MCF 10A (cell line): ENCODE measurements at regions not wholly inside any gene's neighbourhood (a gene's known extent, or its start where the extent isn't known, plus 50 kb on each side); places are given as distances from the start of the nearest gene placed in this dataset.

ENCODE experiments used
- BruUV-seq: library from RNA; stranded (reverse); fragments of 400-500 nt; replicated peaks from 2 replicates; lab custom pipeline; 2021; lab: Mats Ljungman, UMichigan
- CTCF ChIA-PET: fragments of 300-600 bp; sonication (Branson Sonifier 250); formaldehyde crosslinking; extraction: SDS; loops from one replicate; lab custom pipeline; 2021; ENCODE audit warnings: antibody characterized with exemption, inconsistent platforms; lab: Yijun Ruan, JAX
- POLR2A ChIA-PET: fragments of 300-600, 350-650 bp; sonication (Branson Sonifier 250); formaldehyde crosslinking; extraction: SDS; loops from one replicate; lab custom pipeline; 2020; ENCODE audit warnings: antibody characterized with exemption, inconsistent platforms; lab: Yijun Ruan, JAX
- DNase-seq: peaks from one replicate; pipeline ENCODE4 v3.0.0-alpha.2; 2018; ENCODE audit not compliant: unreplicated experiment
- H3K27ac Mint-ChIP-seq: one replicate; pipeline ENCODE4 v1.8.0; 2022; ENCODE audit warnings: mild to moderate bottlenecking, low read depth, mixed read lengths; ENCODE audit not compliant: unreplicated experiment
- H3K27me3 Mint-ChIP-seq: one replicate; pipeline ENCODE4 v1.8.0; 2022; ENCODE audit warnings: mixed read lengths; ENCODE audit not compliant: insufficient read depth, unreplicated experiment
- H3K36me3 Mint-ChIP-seq: one replicate; pipeline ENCODE4 v1.8.0; 2022; ENCODE audit warnings: mild to moderate bottlenecking, moderate library complexity, mixed read lengths; ENCODE audit not compliant: insufficient read depth, unreplicated experiment
- H3K4me1 Mint-ChIP-seq: one replicate; pipeline ENCODE4 v1.8.0; 2022; ENCODE audit warnings: mixed read lengths; ENCODE audit not compliant: insufficient read depth, unreplicated experiment
- H3K4me3 Mint-ChIP-seq: one replicate; pipeline ENCODE4 v1.8.0; 2022; ENCODE audit warnings: mild to moderate bottlenecking, moderate library complexity, mixed read lengths; ENCODE audit not compliant: unreplicated experiment
- H3K9me3 Mint-ChIP-seq: one replicate; pipeline ENCODE4 v1.8.0; 2022; ENCODE audit warnings: mixed read lengths; ENCODE audit not compliant: unreplicated experiment
- CTCF ChIP-seq: fragments of 200-600 bp; IDR thresholded peaks from one replicate; pipeline ENCODE4 v1.8.0; 2022; ENCODE audit warnings: antibody characterized with exemption, mild to moderate bottlenecking; ENCODE audit not compliant: unreplicated experiment
- intact Hi-C: fragments of 100-400 bp; cut with micrococcal nuclease; formaldehyde crosslinking; loops from 2 replicates; pipeline ENCODE4 v1.14.1; 2022

GRCh38 chr1:206419783-206420182 lies 50.5 kb upstream of the IKBKE start:
- POLR2A ChIA-PET, result interaction anchor here (0.6 to 6.9 kb wide), 4 partner anchors 11 to 1871 kb away, joined by 4 to 26 read pairs (median 5); no protein-coding TSS in a partner anchor
- Mint-ChIP-seq H3K4me1 (peaks cover 14% of the 10 kb centered on the region), H3K27ac (peak overlapping the region; percentile 84), H3K36me3 (peaks cover 65% of the 10 kb centered on the region), H3K4me3 (no peak overlapping the region), H3K9me3 (no peaks in the 10 kb centered on the region), H3K27me3 (no peaks in the 10 kb centered on the region)
- DNase-seq, result peak; percentile 46
- intact Hi-C loops, result no loop called here
- TF ChIP-seq CTCF, result no peak
- CTCF ChIA-PET, result interaction anchor here (0.6 to 1.2 kb wide), 5 partner anchors 11 to 1048 kb away, joined by 3 to 7 read pairs (median 4); no protein-coding TSS in a partner anchor
- no TSS peak for BruUV-seq

DNA sequence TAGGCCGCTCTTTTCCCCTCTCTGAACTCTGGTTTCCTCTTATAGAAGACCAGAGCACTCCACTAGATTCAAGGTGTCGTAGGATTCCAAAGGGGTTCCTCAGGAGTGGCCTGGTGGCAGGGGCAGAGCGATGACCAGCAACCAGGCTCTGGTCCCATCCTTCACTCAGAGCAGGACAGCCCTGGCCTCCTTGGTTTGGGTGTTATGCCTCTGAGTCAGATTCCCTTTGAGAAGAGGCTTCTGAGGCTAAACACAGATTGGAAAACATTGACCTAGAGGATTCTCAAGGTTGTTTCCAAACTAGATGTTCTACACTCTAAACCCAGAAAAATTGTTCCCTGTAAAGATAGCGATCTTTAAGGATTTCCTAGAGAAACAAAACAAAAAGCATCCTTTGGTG lies 49.8 kb upstream of the IKBKE start:
- POLR2A ChIA-PET, result interaction anchor here (6.9 kb wide), 1 partner anchor 10 kb away, joined by 26 read pairs; no protein-coding TSS in a partner anchor
- peaks cover 14% of the 10 kb centered on the region for H3K4me1 Mint-ChIP-seq
- CTCF ChIA-PET, result interaction anchor here (0.6 to 1.2 kb wide), 5 partner anchors 12 to 868 kb away, joined by 3 to 7 read pairs (median 3); no protein-coding TSS in a partner anchor
- peak overlapping the region; percentile 84 for H3K27ac Mint-ChIP-seq
- peaks cover 62% of the 10 kb centered on the region for H3K36me3 Mint-ChIP-seq
- no TSS peak for BruUV-seq
- no peak for DNase-seq
- H3K27me3 Mint-ChIP-seq, result no peaks in the 10 kb centered on the region
- TF ChIP-seq CTCF, result no peak
- intact Hi-C loops, result no loop called here
- no peak overlapping the region for H3K4me3 Mint-ChIP-seq
- no peaks in the 10 kb centered on the region for H3K9me3 Mint-ChIP-seq
